ENCODE measurements at regions not wholly inside any gene's neighbourhood (a gene's known extent, or its start where the extent isn't known, plus 50 kb on each side); places are given as distances from the start of the nearest gene placed in this dataset.

DNA sequence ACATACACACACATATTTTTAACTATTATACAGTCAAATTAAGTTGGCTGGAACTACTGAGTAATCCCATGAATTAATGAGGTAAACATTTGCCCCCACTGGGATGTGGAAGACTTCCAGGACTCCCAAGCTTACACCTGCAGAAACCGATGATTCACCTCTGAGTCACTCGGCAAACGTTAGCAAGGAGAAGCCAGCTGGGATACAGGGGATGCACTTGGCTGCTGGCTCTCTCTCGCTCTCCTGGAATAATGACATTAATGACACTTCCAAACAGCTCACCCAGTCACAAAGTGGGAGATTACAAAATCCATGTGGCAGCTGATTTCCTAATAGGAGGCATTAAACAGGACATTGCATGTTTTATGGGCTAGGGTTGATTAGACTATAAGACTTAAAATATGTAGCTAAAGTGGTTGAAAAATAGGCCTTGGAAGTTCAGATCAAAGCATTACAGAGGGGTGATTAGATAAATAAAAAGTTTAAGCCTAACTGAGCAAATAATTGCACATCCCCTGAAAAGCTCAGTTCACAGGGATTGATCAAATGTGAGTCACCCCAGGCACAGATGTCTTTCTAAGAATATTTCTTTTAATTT lies 500.9 kb downstream of the SOX2 start:
- ATAC-seq: peak; percentile 99
- H3K27me3 ChIP-seq (ENCODE audit: control insufficient read depth, insufficient read depth, low read length): no peaks in the 10 kb centered on the region
- no TSS peak for BruUV-seq (replicated peaks)
- TF ChIP-seq, protein P1, sequence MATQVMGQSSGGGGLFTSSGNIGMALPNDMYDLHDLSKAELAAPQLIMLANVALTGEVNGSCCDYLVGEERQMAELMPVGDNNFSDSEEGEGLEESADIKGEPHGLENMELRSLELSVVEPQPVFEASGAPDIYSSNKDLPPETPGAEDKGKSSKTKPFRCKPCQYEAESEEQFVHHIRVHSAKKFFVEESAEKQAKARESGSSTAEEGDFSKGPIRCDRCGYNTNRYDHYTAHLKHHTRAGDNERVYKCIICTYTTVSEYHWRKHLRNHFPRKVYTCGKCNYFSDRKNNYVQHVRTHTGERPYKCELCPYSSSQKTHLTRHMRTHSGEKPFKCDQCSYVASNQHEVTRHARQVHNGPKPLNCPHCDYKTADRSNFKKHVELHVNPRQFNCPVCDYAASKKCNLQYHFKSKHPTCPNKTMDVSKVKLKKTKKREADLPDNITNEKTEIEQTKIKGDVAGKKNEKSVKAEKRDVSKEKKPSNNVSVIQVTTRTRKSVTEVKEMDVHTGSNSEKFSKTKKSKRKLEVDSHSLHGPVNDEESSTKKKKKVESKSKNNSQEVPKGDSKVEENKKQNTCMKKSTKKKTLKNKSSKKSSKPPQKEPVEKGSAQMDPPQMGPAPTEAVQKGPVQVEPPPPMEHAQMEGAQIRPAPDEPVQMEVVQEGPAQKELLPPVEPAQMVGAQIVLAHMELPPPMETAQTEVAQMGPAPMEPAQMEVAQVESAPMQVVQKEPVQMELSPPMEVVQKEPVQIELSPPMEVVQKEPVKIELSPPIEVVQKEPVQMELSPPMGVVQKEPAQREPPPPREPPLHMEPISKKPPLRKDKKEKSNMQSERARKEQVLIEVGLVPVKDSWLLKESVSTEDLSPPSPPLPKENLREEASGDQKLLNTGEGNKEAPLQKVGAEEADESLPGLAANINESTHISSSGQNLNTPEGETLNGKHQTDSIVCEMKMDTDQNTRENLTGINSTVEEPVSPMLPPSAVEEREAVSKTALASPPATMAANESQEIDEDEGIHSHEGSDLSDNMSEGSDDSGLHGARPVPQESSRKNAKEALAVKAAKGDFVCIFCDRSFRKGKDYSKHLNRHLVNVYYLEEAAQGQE (IDR thresholded peaks at IDR 0.05; ENCODE audit: insufficient read depth in 1 of 2, low read depth in 2 of 2, low read length in 1 of 2): no peak
- TF ChIP-seq POLR2AphosphoS5 (IDR thresholded peaks at IDR 0.05; ENCODE audit: low read depth, low read length) (peak; percentile 82), TCF7L2 (IDR thresholded peaks at IDR 0.05; ENCODE audit: low read depth, low read length) (peak; percentile 96), CTCF (IDR thresholded peaks at IDR 0.05) (no peak), SIN3A (IDR thresholded peaks at IDR 0.05; ENCODE audit: borderline replicate concordance, insufficient read depth, low read depth, low read length) (peak; percentile 64; the same call in 1 of the 2 replicates)
- no peak overlapping the region for H3K4me3 ChIP-seq (ENCODE audit: low read depth in 2 of 2, low read length in 2 of 2)
- intact Hi-C loops (cut with micrococcal nuclease; ENCODE audit: unreplicated experiment) (no loop called here), in situ Hi-C loops (cut with HindIII; ENCODE audit: low pct_unique_long_range_greater_than_20kb, low sequenced_read_pairs) (no loop called here)
- H3K9me3 ChIP-seq (ENCODE audit: control insufficient read depth, insufficient read depth, low read depth, low read length): no peaks in the 10 kb centered on the region
- ChIA-PET CTCF (interaction anchor here (0.9 kb wide), 1 partner anchor 44 kb away, joined by 5 read pairs; no protein-coding TSS in a partner anchor), POLR2A (interaction anchor here (0.5 kb wide), 1 partner anchor 1304 kb away, joined by 3 read pairs; no protein-coding TSS in a partner anchor)
- peak; percentile 97 for DNase-seq (ENCODE audit: low read depth, low spot score)
- H3K36me3 ChIP-seq (ENCODE audit: control insufficient read depth, insufficient read depth, low read length): no peaks in the 10 kb centered on the region
- peak overlapping the region; percentile 35; the same call in 1 of the 2 replicates for H3K27ac ChIP-seq (ENCODE audit: low read length)
- peaks cover 24% of the 10 kb centered on the region for H3K4me1 ChIP-seq (ENCODE audit: control insufficient read depth, insufficient read depth, low read length)

DNA sequence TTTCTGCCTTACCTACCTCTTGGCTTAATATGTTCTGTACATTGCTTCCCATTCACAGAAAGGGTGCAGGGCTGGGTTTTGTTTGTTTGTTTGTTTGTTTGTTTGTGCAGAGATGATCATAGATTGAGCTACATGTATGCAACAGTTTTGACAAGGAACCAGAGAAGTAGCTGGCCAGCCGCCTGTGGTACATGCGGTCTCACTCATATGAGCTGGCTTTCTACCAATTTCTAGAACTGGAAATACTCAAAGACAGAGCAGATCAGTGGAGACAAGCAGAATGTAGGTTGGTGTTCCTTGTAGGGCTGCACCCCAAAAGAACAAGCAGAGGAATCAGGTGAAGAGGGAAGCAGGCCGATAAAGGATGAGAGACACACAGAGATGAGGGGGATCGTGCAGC lies 502.7 kb downstream of the SOX2 start:
- in situ Hi-C loops (cut with HindIII; ENCODE audit: low pct_unique_long_range_greater_than_20kb, low sequenced_read_pairs): no loop called here
- CTCF ChIA-PET: no interaction called here

More for the DNA sequence above, 502.7 kb downstream of the SOX2 start:
- BruUV-seq (replicated peaks): no TSS peak
- H3K4me3 ChIP-seq (ENCODE audit: low read depth in 2 of 2, low read length in 2 of 2): no peak overlapping the region
- no peaks in the 10 kb centered on the region for H3K36me3 ChIP-seq (ENCODE audit: control insufficient read depth, insufficient read depth, low read length)
- POLR2A ChIA-PET: interaction anchor here (0.7 kb wide), 1 partner anchor 501 kb away, joined by 3 read pairs; no protein-coding TSS in a partner anchor
- peaks cover 24% of the 10 kb centered on the region for H3K4me1 ChIP-seq (ENCODE audit: control insufficient read depth, insufficient read depth, low read length)
- no peaks in the 10 kb centered on the region for H3K27me3 ChIP-seq (ENCODE audit: control insufficient read depth, insufficient read depth, low read length)
- intact Hi-C loops (cut with micrococcal nuclease; ENCODE audit: unreplicated experiment): no loop called here
- ATAC-seq (no peak), DNase-seq (ENCODE audit: low read depth, low spot score) (no peak)
- H3K27ac ChIP-seq (ENCODE audit: low read length): no peak overlapping the region; the same call in 1 of the 2 replicates
- no peaks in the 10 kb centered on the region for H3K9me3 ChIP-seq (ENCODE audit: control insufficient read depth, insufficient read depth, low read depth, low read length)
- TF ChIP-seq, protein P1 (IDR thresholded peaks at IDR 0.05; ENCODE audit: insufficient read depth in 1 of 2, low read depth in 2 of 2, low read length in 1 of 2): no peak
- TF ChIP-seq SIN3A (IDR thresholded peaks at IDR 0.05; ENCODE audit: borderline replicate concordance, insufficient read depth, low read depth, low read length) (no peak), TCF7L2 (IDR thresholded peaks at IDR 0.05; ENCODE audit: low read depth, low read length) (no peak), CTCF (IDR thresholded peaks at IDR 0.05) (no peak), POLR2AphosphoS5 (IDR thresholded peaks at IDR 0.05; ENCODE audit: low read depth, low read length) (no peak)

All from Panc1 (cell line).